HG02884 (cell line): ENCODE measurements at regions not wholly inside any gene's neighbourhood (a gene's known extent, or its start where the extent isn't known, plus 50 kb on each side); places are given as distances from the start of the nearest gene placed in this dataset.

ENCODE experiments used
- ATAC-seq: cut with Tn5 transposase; IDR thresholded peaks from one replicate; pipeline ENCODE4 v1.9.1; 2021; ENCODE audit warnings: mild to moderate bottlenecking, moderate library complexity; ENCODE audit not compliant: unreplicated experiment

DNA sequence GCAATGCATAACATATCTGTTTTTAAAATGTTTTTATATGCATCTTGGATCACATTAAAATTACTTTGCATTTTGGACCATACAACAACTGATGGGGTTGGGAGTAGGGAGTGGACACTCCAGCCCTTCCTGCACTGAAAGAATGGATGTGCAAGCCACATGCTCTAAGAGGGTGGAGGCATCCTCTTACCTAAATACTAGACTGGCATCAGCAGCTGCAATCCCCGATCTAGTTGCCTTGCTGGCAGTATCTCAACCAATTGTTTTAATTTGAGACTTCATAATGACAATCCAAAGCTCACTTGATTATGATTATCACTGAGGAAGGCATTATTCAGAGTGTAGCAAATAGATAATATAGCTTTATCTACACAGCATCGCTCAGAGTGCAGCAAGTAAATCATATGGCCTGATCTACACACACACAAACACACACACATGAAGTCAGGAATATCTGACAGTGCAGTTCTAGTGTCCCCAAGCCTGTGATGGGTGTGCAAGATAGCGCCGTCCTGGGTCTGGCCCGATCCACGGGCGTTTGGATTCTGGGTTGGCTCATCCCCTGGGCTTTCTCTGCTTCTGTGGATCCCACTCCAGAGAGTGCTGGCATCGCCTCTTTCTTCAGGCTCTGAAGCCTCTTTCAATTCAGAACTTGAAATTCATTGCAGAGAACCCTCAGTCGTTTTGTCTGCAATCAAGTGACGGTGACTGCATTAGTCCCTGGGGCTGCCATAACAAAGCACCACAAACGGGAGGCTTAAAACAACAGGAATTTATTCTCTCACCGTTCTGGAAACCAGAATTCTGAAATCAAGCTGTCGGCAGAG, 181.3 kb downstream of the ETS2 start:
- ATAC-seq, result no peak

DNA sequence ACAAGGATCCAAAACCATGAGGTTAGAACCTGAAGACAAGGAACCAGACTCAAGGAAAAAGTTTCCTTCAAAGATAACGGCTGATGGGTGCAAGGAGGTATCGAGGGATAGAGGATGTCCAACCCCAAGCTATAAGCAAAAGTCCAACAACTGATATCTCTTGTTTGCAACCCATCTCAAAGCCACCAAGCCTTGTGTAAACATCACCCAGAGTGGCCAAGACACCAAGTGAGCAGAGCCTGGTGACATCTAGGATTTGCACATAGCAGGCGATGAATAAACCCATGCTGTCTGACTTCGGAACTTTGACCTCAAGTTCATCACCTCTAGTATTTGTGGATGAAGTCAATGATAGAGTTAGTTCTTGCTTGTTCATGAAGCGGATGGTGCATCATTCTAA, 180.7 kb downstream of the ETS2 start:
- no peak for ATAC-seq

DNA sequence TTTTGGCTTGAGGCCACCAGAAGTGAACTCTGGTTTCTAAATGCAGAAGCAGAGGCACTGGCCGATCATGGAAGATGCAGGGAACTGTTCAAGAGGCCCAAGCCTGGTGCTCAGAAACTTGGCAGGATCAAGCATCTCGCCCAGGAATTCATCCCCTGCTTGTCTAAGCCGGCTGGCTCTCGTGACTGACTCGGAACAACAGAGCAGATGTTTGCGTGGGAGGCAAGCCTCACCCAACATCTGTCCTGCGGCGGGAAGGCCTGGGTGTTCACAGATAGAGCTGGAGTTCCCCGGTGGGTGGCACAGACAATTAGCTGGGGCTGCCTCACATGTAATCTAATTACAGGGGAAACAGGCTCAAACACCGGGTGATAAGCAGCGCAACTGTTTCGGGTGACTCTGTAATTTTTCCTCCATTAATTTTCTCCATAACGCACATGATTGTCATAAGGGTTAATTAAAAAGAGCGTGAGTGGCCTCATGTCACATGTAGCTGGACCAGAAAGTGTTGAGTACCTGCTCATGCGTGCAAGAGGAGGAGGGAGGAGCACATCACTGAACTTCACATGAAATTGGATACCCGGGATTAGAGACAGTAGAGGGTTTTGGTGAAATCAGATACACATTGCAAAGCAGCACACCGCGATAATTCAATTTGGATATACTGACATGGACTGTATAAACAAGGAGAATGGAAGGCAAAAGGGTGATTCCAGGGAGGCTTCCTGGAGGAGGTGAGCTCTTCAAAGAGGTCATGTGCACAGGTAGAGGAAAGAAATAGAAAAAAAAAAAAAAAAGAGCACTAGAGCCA, 180.0 kb downstream of the ETS2 start:
- no peak for ATAC-seq

DNA sequence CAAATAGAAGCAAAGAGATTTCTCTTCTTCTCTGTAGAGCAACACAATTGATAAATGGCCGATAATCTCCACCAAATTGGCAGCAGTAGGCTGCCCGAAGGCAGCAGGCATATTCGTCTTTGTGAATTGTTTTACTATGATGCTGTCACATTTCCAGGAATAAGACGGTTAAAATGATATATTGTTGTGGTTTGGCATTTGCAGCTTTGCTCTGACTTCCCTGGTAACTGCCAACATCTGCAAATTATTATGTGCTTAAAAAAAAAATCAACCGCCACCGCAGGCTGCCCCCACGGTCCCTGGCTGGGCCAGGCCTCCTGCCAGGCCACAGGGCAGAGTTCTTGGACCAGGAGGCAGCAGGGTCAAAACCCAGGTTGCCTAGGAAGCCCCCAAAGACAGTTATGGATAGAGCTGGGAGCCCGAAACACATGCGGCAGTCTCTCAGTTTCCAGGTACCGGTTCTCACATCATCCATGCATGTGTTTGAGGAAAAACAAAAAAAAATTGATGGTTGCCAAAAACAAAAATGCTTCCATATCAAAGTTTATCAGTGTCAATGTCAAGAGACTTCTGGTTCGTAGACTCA, 179.3 kb downstream of the ETS2 start:
- no peak for ATAC-seq

DNA sequence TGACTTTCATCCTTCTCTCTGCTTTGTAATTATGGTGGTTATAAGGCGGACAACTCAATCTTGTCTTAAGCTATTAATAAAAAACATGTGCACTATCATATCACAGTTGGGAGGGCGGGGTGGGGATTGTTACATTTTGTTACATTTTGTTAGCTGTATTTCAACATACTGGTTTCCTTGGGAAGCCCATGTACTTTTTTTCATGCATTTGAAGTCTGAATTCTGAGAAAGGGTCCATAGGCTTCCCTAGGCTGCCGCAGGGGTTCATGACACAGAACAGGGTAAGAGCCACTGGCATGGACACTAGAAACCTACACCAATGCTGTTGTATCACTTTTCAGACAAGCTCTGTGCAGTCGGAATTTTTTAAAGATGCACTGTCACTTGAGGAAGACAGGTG, 178.8 kb downstream of the ETS2 start:
- ATAC-seq, result no peak

DNA sequence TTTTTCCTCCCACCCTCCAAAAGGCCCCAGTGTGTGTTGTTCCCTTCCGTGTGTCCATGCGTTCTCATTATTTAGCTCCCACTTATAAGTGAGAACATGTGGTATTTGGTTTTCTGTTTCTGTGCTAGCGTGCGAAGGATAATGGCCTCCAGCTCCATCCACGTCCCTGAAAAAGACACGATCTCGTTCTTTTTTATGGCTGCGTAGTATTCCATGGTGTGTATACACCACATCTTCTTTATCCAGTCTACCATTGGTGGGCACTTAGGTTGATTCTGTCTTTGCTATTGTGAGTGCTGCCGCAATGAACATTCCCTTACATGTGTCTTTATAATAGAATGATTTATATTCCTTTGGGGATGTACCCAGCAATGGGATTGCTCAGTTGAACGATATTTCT, 177.8 kb downstream of the ETS2 start:
- ATAC-seq, result no peak

DNA sequence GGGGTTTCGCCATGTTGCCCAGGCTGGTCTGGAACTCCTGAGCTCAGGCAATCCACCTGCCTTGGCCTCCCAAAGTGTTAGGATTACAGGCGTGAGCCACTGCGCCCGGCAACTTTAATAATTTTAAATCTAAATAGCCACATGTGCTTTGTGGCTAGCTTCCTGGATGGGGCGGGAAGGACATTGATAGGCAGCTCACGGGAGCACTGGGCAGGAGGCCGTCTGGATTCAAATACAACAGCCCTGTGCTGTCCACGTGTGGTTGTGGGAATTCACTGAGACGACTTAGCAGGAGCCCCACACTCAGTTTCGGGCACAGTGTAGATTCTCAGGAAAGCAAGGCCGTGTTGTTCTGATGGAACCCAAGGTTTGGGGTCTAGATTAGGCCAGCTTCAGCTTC, 177.1 kb downstream of the ETS2 start:
- no peak for ATAC-seq

DNA sequence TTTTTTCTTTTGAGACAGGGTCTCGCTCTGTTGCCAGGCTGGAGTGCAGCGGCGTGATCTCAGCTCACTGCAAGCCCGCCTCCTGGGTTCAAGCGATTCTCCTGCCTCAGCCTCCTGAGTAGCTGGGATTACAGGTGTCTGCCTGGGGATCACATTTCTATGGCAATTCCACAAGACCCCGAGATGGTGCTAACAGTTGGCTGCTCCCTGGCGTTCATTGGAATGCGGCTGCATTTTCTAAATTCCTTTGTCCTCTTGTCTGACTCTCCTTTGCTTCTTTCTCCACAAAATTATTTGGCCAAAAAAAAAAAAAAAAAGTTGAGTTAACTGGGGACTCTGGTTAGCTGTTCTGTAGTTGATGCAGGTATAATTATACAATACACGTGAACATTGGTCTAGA, 176.4 kb downstream of the ETS2 start:
- no peak for ATAC-seq

DNA sequence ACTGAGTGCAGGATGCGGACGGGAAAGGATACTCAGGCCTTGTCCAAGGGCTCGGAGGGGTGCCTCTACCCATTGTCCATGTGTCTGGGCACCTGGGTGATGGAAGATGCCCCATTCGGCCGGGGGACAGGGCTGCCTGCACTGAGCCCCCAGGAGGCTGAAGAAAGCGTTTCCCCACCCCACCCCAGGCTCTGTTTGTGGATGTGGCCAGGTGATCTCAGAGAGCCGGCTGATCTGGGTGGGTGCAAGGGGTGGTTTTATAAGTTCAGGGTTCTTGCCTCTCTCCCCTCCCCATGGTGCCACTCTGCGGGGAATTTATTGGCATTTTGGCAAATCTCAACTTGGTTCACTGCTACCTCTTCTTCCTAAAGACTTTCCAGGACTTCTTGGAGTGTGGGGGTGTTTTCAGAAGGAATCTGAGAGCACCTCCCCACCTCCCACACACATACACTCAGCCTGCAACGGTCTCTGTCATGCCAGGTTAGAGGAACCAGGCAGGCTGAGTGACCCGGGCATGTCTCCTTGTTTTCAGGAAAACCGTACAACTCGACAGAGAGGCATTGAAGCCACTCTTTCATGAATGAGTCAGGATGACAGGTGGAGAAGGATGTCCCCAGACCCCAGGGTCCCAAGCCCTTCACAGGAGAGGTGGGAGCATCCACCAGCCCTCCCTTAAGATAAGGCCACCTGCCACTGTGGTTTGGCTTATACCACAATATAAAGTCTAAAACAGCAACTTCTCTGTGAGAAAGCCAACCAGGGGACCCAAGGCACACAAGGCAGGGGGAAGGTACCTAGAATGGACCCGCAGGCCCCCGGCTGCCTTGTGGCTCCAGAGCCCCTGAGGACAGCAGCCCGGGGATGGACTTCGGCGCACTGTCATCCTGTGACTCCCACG, 174.9 kb downstream of the ETS2 start:
- ATAC-seq, result no peak

DNA sequence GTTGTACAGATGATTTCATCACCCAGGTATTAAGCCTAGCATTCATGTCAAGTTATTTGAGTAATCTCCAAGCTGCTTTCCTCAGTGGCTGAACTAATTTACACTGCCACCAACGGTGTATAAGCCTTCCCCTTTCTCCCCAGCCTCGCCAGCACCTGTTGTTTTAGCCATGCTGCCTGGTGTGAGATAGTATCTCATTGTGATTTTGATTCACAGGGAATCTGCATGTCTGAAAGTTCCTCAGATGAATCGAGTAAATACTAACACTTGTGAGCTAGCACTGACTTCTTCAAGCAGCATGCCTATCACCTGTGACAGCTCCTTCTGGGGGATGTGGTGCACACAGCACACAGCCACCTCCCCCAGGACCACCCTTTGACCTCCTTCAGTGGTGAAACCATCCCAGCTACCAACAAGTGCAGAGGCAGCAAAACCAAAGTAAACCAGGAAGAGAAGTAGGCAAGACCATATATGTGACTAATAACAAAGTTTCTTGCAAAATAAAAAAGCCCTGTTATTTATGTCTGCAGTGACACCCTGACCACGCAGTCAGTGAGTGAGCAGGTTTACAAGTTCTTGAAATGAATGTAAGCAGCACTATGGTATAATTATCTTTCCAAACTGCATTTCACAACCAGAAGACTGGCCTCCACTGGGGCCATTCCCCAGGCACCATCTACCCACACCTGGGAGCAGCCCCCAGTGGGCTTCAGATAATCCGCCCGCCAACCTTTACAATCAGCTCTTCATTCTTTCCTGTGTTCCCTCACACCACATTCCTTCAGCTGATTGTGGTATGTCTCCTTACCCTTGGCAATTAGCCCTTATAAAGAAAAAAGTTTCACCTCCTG, 173.8 kb downstream of the ETS2 start:
- peak; percentile 79 for ATAC-seq

DNA sequence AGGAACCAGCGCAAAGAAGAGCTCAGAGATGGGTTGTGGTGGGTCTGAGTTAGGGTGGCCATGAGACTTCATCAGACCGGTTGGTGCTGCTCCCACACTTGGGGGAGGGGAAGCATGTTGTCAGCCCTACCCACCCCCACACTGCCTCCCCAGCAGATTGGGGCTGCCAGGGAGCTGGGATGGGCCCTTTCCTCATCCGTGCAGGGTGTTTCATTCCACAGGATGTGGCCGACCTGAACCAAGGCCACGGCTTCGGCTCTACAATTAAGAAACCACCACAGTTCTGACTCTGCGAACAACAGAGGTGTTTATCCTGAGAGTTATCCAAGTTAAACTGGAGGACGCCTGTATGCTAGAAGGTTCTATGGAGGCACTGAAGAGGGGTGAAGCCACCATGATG, 171.2 kb downstream of the ETS2 start:
- ATAC-seq, result no peak

DNA sequence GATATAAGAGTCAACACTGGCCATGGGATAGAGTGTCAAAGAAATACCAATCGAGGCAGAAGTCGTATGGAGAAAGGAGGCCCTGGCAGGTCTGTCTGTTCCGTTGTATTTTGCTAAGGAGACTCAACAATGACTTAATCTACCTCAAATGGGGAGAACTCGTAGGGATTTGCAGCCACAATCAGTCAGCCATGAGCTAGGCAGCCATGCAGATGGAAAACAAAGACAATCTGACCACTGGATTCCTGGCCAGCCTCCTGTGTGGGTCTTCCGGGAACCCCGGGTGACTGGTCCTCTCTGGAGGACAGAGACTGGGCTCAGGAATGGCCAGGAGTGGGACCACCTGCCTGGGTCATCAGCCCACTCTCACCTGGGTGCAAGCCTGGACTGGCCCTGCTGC, 167.8 kb downstream of the ETS2 start:
- no peak for ATAC-seq

DNA sequence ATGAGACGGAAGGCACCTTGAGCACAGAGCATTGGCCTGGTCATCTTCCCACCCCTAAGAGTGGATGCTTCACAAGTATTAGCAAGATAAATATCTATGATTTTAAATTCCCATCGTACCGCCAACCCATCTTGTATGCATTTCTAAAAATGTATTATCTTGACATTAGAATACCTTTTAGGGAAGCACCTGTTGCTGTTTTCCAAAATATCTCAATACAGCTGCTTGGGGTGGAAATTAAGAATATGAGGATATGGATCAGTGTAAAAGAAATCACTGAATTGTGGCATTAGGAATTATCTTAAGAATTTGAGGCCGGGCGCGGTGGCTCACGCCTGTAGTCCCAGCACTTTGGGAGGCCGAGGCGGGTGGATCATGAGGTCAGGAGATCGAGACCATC, 166.3 kb downstream of the ETS2 start:
- ATAC-seq, result no peak

DNA sequence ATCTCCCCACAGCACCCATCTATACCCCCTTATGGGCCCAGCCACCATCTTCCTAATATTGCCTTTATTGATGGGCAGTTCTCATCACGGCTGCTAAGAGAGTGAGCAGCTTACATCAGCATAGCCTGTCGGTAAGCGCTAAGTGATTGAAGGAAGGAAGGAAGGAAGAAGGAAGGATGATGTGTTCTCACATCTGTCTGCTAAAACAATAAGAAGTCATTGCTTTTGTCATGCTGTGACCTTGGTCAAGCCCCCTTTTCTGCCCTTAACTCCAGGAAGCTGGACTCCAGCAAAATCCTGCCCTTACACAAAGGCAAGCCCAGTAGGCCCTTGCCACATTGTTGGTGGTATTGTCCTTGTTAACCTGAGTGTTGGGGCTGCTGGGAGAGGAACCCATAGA, 165.0 kb downstream of the ETS2 start:
- no peak for ATAC-seq

DNA sequence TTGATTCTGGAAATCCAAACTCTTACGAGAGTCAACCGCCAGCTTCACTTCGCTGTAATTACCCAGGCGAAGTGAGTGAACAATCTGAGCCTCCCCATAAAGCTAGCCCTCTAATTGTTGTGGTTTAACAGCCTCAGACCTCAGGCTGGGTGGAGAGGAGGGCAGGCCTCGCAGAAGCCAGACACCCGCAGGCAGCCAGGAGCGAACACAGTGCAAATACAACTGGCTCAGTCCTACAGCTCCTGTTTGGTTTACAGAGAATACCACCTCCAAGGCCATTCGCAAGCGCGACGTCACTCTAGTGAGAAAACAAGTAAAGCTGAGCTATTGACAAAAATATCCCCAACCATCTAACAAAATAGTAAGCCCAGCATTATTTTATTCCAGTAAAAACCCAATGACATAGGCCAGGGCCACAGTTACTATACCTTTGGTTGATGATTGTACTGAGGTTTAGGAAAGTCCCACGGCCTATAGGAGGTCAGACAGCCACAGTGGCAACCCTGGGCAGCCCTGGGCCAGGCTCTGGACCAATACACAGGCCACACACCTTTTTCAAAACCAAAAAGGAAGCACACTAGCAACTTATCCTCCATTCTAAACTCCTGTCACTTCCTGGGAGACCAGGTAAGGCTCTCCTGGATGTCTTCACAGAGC, 163.3 kb downstream of the ETS2 start:
- no peak for ATAC-seq

DNA sequence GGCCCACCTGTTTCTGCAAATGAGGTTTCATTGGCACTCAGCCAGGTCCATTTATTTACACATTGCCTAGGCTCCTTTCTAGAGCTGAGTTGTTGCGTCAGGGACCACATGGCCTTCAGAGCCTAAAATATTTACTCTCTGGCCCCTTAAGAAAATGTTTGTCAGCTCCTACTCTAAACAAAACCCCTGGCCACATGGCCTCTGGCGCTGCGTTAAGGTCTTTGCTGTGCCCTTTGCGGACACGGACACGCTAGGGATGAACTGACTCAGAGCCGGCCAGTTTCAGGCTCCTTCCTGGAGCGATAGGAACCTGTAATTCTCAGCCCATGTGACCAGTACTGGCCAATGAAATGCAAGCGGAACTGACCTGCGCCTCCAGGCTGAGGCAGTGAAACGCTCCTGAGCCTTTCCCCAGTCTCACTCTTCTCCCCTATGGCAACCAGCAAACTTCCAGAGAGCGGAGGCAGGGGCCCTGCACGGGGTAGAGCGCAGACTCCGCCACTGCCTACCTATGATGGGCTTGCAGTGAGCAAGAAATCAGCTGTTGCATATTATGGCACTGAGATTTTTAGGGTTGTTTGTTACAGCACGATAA, 160.3 kb downstream of the ETS2 start:
- ATAC-seq, result no peak

DNA sequence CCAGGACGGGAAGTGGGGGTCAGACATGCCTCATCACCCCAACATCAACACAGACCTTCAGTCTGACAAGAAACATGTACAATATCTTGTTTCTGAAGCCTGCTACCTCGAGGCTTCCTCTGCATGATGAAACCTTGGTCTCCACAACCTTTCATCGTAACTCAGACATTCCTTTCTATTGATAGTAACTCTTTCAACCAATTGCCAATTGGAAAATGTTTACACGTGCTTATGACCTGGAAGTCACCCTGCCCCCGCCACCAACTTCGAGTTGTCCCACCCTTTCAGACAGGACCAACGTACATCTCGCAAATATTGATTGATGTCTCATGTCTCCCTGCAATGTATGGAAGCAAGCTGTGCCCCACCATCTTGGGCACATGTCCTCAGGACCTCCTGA, 159.5 kb downstream of the ETS2 start:
- ATAC-seq, result no peak

DNA sequence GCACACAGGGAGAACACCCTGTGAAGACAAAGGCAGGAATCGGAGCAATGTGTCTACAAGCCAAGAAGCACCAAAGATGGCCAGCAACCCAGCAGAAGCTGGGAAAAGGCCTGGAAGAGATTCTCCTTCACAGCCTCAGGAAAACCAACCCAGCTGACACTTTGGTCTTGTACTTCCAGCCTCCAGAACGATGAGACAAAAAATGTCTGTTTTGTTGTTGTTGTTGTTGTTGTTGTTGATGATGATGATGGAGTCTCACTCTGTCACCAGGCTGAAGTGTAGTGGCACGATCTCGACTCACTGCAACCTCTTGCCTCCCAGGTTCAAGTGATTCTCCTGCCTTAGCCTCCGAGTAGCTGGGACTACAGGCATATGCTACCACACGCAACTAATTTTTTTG, 157.3 kb downstream of the ETS2 start:
- ATAC-seq, result no peak

DNA sequence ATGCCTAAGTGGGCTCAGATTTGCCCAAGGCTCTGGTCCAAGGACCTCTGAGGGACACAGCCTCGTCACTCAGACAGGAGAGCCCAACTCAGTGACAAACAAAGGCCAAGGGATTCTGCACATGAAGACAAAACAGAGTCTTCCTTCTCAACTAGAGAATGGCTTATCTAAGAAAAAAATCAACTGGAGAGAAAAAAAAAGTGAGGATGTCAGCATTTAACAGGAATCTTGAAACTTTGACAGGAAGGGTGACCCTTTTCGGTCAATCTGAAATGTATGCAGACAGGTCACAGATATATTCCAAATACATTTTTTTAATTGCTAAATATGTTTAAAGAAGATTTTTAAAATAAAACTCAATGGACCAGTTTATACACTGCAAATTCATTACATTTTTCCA, 154.5 kb downstream of the ETS2 start:
- ATAC-seq, result no peak
